ENCODE measurements at regions not wholly inside any gene's neighbourhood (a gene's known extent, or its start where the extent isn't known, plus 50 kb on each side); places are given as distances from the start of the nearest gene placed in this dataset.

DNA sequence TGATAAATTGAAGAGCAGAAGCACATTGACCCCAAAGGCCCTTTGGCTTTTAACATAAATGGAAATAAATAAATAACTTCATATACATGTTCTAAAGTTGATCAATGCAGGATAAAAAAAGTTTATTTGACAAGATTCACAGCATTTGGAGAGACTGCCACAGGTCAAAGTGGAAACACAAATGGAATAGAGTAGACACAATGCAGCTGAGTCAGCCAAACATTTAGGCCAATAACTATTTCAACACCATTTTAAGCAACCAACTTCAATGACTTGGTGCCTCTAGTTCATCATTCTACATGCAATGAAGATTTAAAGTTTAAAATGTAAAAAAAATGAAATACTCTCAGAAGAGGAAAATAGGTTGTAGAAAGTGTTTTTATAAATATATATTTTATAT lies 365.2 kb downstream of the FAT4 start:
- TF ChIP-seq, protein P1, sequence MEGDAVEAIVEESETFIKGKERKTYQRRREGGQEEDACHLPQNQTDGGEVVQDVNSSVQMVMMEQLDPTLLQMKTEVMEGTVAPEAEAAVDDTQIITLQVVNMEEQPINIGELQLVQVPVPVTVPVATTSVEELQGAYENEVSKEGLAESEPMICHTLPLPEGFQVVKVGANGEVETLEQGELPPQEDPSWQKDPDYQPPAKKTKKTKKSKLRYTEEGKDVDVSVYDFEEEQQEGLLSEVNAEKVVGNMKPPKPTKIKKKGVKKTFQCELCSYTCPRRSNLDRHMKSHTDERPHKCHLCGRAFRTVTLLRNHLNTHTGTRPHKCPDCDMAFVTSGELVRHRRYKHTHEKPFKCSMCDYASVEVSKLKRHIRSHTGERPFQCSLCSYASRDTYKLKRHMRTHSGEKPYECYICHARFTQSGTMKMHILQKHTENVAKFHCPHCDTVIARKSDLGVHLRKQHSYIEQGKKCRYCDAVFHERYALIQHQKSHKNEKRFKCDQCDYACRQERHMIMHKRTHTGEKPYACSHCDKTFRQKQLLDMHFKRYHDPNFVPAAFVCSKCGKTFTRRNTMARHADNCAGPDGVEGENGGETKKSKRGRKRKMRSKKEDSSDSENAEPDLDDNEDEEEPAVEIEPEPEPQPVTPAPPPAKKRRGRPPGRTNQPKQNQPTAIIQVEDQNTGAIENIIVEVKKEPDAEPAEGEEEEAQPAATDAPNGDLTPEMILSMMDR (IDR thresholded peaks at IDR 0.05; ENCODE audit: low read length): no peak
- no peak for TF ChIP-seq EZH2 (optimal IDR thresholded peaks at IDR 0.05; ENCODE audit: low read depth, low read length)
